ENCODE measurements at regions not wholly inside any gene's neighbourhood (a gene's known extent, or its start where the extent isn't known, plus 50 kb on each side); places are given as distances from the start of the nearest gene placed in this dataset.

- H3K4me1 ChIP-seq (ENCODE audit: control insufficient read depth in 2 of 3, insufficient read depth in 2 of 3, low read depth in 1 of 3, low read length in 3 of 3): no peaks in the 10 kb centered on the region
- intact Hi-C loops (cut with DNase I): no loop called here
- TF ChIP-seq CTCF (IDR thresholded peaks at IDR 0.05; ENCODE audit: borderline replicate concordance, extremely low read depth, insufficient read depth): no peak
- H3K9ac ChIP-seq (ENCODE audit: low read length in 3 of 3): no peak overlapping the region
- no peak for FAIRE-seq
- no peak overlapping the region for H3K4me3 ChIP-seq (ENCODE audit: low read length in 3 of 3)
- no peak for DNase-seq
- no peak overlapping the region for H3K27ac ChIP-seq (ENCODE audit: low read depth in 2 of 2, low read length in 2 of 2)
- H3K36me3 ChIP-seq (ENCODE audit: control insufficient read depth in 2 of 3, insufficient read depth in 3 of 3, low read length in 3 of 3): no peaks in the 10 kb centered on the region
- no peaks in the 10 kb centered on the region for H3K27me3 ChIP-seq (ENCODE audit: control insufficient read depth, insufficient read depth, low read length)
- no peaks in the 10 kb centered on the region for H3K9me3 ChIP-seq (ENCODE audit: control insufficient read depth in 2 of 3, insufficient read depth in 1 of 3, low read length in 3 of 3)
Measured at GRCh38 chr1:56060906-56061305, 518.5 kb downstream of the PLPP3 start.

- no peak overlapping the region for H3K9ac ChIP-seq (ENCODE audit: low read length in 3 of 3)
- FAIRE-seq: no peak
- intact Hi-C loops (cut with DNase I): no loop called here
- H3K27me3 ChIP-seq (ENCODE audit: control insufficient read depth, insufficient read depth, low read length): no peaks in the 10 kb centered on the region
- no peak overlapping the region for H3K4me3 ChIP-seq (ENCODE audit: low read length in 3 of 3)
- H3K4me1 ChIP-seq (ENCODE audit: control insufficient read depth in 2 of 3, insufficient read depth in 2 of 3, low read depth in 1 of 3, low read length in 3 of 3): no peaks in the 10 kb centered on the region
- H3K36me3 ChIP-seq (ENCODE audit: control insufficient read depth in 2 of 3, insufficient read depth in 3 of 3, low read length in 3 of 3): no peaks in the 10 kb centered on the region
- H3K27ac ChIP-seq (ENCODE audit: low read depth in 2 of 2, low read length in 2 of 2): no peak overlapping the region
- H3K9me3 ChIP-seq (ENCODE audit: control insufficient read depth in 2 of 3, insufficient read depth in 1 of 3, low read length in 3 of 3): no peaks in the 10 kb centered on the region
- DNase-seq: no peak
- no peak for TF ChIP-seq CTCF (IDR thresholded peaks at IDR 0.05; ENCODE audit: borderline replicate concordance, extremely low read depth, insufficient read depth)
Measured at GRCh38 chr1:56057466-56058405, 521.6 kb downstream of the PLPP3 start.

- H3K27ac ChIP-seq (ENCODE audit: low read depth in 2 of 2, low read length in 2 of 2): no peak overlapping the region
- no peaks in the 10 kb centered on the region for H3K27me3 ChIP-seq (ENCODE audit: control insufficient read depth, insufficient read depth, low read length)
- FAIRE-seq: no peak
- no peak overlapping the region for H3K4me3 ChIP-seq (ENCODE audit: low read length in 3 of 3)
- no peaks in the 10 kb centered on the region for H3K36me3 ChIP-seq (ENCODE audit: control insufficient read depth in 2 of 3, insufficient read depth in 3 of 3, low read length in 3 of 3)
- H3K4me1 ChIP-seq (ENCODE audit: control insufficient read depth in 2 of 3, insufficient read depth in 2 of 3, low read depth in 1 of 3, low read length in 3 of 3): no peaks in the 10 kb centered on the region
- no peaks in the 10 kb centered on the region for H3K9me3 ChIP-seq (ENCODE audit: control insufficient read depth in 2 of 3, insufficient read depth in 1 of 3, low read length in 3 of 3)
- intact Hi-C loops (cut with DNase I): no loop called here
- H3K9ac ChIP-seq (ENCODE audit: low read length in 3 of 3): no peak overlapping the region
- no peak for DNase-seq
- TF ChIP-seq CTCF (IDR thresholded peaks at IDR 0.05; ENCODE audit: borderline replicate concordance, extremely low read depth, insufficient read depth): no peak
Measured at GRCh38 chr1:56056438-56057287, 522.7 kb downstream of the PLPP3 start.

Data from kidney (tissue), 13 donors.